ENCODE measurements at regions not wholly inside any gene's neighbourhood (a gene's known extent, or its start where the extent isn't known, plus 50 kb on each side); places are given as distances from the start of the nearest gene placed in this dataset.
A peak's percentile ranks its signal among the peaks of the same experiment; 100 is the strongest.

- no peak for TF ChIP-seq POU2F2 (IDR thresholded peaks at IDR 0.05; ENCODE audit: low read depth, low read length)
- TF ChIP-seq POLR2A (IDR thresholded peaks at IDR 0.05; ENCODE audit: low read depth, low read length) = no peak
- no peak for TF ChIP-seq TAF1 (IDR thresholded peaks at IDR 0.05; ENCODE audit: low read depth, low read length)
- TF ChIP-seq PAX5 (IDR thresholded peaks at IDR 0.05; ENCODE audit: insufficient read depth, low read length, severe bottlenecking) = no peak
- no peak for TF ChIP-seq SPI1 (IDR thresholded peaks at IDR 0.05; ENCODE audit: low read depth, low read length)
- no peak for TF ChIP-seq POLR2AphosphoS5 (IDR thresholded peaks at IDR 0.05; ENCODE audit: low read depth, low read length)
- FAIRE-seq (no peak), DNase-seq (ENCODE audit: insufficient read length, low spot score) (no peak)
Measured at GRCh38 chr11:98107736-98108135, 913.0 kb upstream of the CNTN5 start.

DNA sequence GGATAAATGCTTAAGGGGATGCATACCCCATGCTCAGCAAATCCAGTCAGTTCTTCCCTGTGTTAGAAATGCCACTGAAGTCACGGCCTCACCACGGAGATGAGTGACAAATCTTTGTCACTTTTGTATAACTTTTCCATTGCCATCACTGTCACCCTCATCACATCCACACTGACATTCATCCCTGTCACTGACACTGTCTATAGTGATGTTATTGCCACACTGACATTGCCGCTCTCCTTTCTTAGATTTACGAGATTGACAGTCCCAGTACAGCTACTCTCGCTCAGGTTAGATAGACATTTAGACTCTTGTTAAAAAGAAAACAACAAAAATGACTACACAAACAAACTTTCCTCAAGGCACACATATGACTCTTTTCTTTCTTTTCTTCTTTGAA, 910.7 kb upstream of the CNTN5 start:
- FAIRE-seq (no peak), DNase-seq (ENCODE audit: insufficient read length, low spot score) (no peak)
- no peak for TF ChIP-seq PAX5 (IDR thresholded peaks at IDR 0.05; ENCODE audit: insufficient read depth, low read length, severe bottlenecking)
- TF ChIP-seq POLR2A (IDR thresholded peaks at IDR 0.05; ENCODE audit: low read depth, low read length) = no peak
- no peak for TF ChIP-seq POU2F2 (IDR thresholded peaks at IDR 0.05; ENCODE audit: low read depth, low read length)

DNA sequence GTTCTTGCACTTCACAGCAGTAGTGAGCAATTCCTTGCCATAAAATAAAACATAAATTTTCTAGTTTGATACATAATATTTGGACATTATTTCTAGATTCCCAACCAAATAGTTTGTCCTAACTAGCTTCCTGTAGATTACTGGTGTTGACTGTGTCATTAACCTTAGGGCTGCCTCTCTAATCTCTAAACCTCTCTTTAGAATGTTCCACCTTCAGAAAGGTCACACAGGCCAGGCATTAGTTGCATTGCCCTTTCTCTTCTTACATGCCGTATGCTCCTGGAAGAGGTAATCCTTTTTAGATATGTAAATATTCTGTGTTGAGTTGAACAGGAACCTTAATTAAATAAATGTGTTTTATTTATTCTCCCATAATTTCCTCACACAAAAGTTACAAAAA, 904.9 kb upstream of the CNTN5 start:
- no peak for FAIRE-seq
- no peak for TF ChIP-seq SPI1 (IDR thresholded peaks at IDR 0.05; ENCODE audit: low read depth, low read length)
- DNase-seq (ENCODE audit: insufficient read length, low spot score) = no peak

DNA sequence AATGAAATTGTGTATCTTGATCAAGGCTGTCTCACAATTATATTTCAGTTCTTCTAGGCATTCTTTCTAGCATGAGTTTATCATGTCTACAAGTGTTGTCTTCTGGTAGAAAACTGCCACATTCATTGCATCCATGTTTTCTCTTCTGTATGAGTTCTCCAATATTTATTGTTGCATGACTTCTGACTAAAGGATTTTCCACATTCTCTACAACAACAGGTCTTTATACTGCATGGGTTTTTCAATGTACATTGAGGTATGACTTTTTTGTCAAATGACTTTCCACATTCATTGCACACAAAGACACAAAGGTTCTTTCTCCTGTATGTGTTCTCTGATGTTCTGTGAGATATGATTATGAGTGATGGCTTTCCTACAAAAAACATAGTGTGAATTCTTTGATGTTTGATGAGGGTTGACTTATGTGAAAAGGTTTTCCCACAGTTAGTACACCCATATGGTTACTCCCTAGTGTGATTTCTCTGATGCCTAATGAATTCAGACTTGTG, 890.6 kb upstream of the CNTN5 start:
- DNase-seq (ENCODE audit: insufficient read length, low spot score) (no peak), FAIRE-seq (no peak)
- no peak for TF ChIP-seq PAX5 (IDR thresholded peaks at IDR 0.05; ENCODE audit: insufficient read depth, low read length, severe bottlenecking)
- TF ChIP-seq SPI1 (IDR thresholded peaks at IDR 0.05; ENCODE audit: low read depth, low read length) = no peak
- TF ChIP-seq POU2F2 (IDR thresholded peaks at IDR 0.05; ENCODE audit: low read depth, low read length) = no peak
- TF ChIP-seq POLR2AphosphoS5 (IDR thresholded peaks at IDR 0.05; ENCODE audit: low read depth, low read length) = no peak
- no peak for TF ChIP-seq POLR2A (IDR thresholded peaks at IDR 0.05; ENCODE audit: low read depth, low read length)

DNA sequence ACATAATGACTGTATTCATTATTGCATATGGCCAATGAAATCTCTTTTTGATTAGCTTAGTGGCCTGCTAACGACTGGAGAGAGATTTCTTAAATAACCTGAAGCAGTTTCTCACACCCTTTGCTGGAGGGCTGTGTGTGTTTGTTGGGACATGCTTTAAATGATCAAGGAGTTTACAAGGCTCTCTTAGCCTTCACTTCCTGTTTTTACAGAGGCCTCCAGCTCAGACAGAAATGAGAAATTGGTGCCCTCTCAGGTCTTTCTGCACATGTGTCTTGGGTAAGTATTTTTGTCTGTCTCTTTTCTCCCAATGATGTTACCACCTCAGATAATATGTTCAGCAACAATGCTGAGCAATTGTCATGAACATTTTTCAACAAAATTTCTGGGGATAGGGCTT, 884.4 kb upstream of the CNTN5 start:
- FAIRE-seq (no peak), DNase-seq (ENCODE audit: insufficient read length, low spot score) (no peak)
- TF ChIP-seq SPI1 (IDR thresholded peaks at IDR 0.05; ENCODE audit: low read depth, low read length) (peak; percentile 50), TAF1 (IDR thresholded peaks at IDR 0.05; ENCODE audit: low read depth, low read length) (no peak)

GRCh38 chr11:98137437-98137836, 883.3 kb upstream of the CNTN5 start:
- no peak for DNase-seq (ENCODE audit: insufficient read length, low spot score)
- no peak for FAIRE-seq
- TF ChIP-seq PAX5 (IDR thresholded peaks at IDR 0.05; ENCODE audit: insufficient read depth, low read length, severe bottlenecking) (no peak), POLR2AphosphoS5 (IDR thresholded peaks at IDR 0.05; ENCODE audit: low read depth, low read length) (no peak), SPI1 (IDR thresholded peaks at IDR 0.05; ENCODE audit: low read depth, low read length) (no peak), POU2F2 (IDR thresholded peaks at IDR 0.05; ENCODE audit: low read depth, low read length) (no peak), TAF1 (IDR thresholded peaks at IDR 0.05; ENCODE audit: low read depth, low read length) (no peak), POLR2A (IDR thresholded peaks at IDR 0.05; ENCODE audit: low read depth, low read length) (no peak)

- no peak for DNase-seq (ENCODE audit: insufficient read length, low spot score)
- FAIRE-seq = no peak
- TF ChIP-seq PAX5 (IDR thresholded peaks at IDR 0.05; ENCODE audit: insufficient read depth, low read length, severe bottlenecking) (no peak), POU2F2 (IDR thresholded peaks at IDR 0.05; ENCODE audit: low read depth, low read length) (no peak), POLR2AphosphoS5 (IDR thresholded peaks at IDR 0.05; ENCODE audit: low read depth, low read length) (no peak), POLR2A (IDR thresholded peaks at IDR 0.05; ENCODE audit: low read depth, low read length) (no peak)
Measured at GRCh38 chr11:98143661-98144060, 877.1 kb upstream of the CNTN5 start.

DNA sequence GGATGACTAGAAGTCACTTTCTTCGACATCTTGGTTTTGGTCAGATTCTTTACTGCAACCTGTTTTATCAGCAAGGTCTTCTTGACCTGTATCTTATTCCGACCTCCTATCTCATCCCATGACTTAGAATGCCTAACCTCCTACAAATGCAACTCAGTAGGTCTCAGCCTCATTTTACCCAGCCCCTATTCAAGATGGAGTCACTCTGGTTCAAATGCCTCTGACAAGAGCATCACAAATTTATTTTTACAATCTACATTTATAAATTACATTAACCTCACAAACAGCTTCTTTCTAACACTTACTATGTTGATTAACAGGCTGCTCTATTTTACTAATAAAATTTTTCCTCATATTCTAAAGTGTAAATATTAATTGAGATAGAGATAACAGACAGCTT, 867.0 kb upstream of the CNTN5 start:
- TF ChIP-seq POLR2AphosphoS5 (IDR thresholded peaks at IDR 0.05; ENCODE audit: low read depth, low read length) (no peak), TAF1 (IDR thresholded peaks at IDR 0.05; ENCODE audit: low read depth, low read length) (no peak)
- no peak for DNase-seq (ENCODE audit: insufficient read length, low spot score)
- no peak for FAIRE-seq

GRCh38 chr11:98155696-98156095, 865.1 kb upstream of the CNTN5 start:
- FAIRE-seq (no peak), DNase-seq (ENCODE audit: insufficient read length, low spot score) (no peak)

DNA sequence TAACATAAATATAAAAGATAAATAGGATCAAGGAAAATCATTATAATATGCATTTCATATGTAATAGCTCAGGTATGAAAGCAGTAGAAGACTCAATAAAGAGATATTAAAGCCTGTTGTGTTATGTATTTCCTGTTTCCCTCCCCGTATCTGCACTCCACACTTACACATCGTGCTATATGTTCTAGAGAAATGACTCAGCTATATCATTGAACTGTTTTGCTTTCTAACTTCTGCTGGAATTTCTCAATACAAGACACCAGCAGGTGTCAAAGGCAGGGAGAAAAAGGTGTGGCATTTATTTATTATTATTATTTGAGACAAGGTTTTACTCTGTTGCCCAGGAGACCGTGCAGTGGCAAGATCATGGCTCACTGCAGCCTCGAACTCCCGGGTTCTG, 842.8 kb upstream of the CNTN5 start:
- DNase-seq (ENCODE audit: insufficient read length, low spot score) (no peak), FAIRE-seq (no peak)
- no peak for TF ChIP-seq TAF1 (IDR thresholded peaks at IDR 0.05; ENCODE audit: low read depth, low read length)
- no peak for TF ChIP-seq POLR2A (IDR thresholded peaks at IDR 0.05; ENCODE audit: low read depth, low read length)
- no peak for TF ChIP-seq POLR2AphosphoS5 (IDR thresholded peaks at IDR 0.05; ENCODE audit: low read depth, low read length)
- TF ChIP-seq SPI1 (IDR thresholded peaks at IDR 0.05; ENCODE audit: low read depth, low read length) = no peak
- no peak for TF ChIP-seq POU2F2 (IDR thresholded peaks at IDR 0.05; ENCODE audit: low read depth, low read length)
- TF ChIP-seq PAX5 (IDR thresholded peaks at IDR 0.05; ENCODE audit: insufficient read depth, low read length, severe bottlenecking) = no peak

More at GRCh38 chr11:98155696-98156095, 865.1 kb upstream of the CNTN5 start:
- TF ChIP-seq POU2F2 (IDR thresholded peaks at IDR 0.05; ENCODE audit: low read depth, low read length) (no peak), SPI1 (IDR thresholded peaks at IDR 0.05; ENCODE audit: low read depth, low read length) (no peak), POLR2A (IDR thresholded peaks at IDR 0.05; ENCODE audit: low read depth, low read length) (no peak), TAF1 (IDR thresholded peaks at IDR 0.05; ENCODE audit: low read depth, low read length) (no peak), PAX5 (IDR thresholded peaks at IDR 0.05; ENCODE audit: insufficient read depth, low read length, severe bottlenecking) (no peak), POLR2AphosphoS5 (IDR thresholded peaks at IDR 0.05; ENCODE audit: low read depth, low read length) (no peak)

DNA sequence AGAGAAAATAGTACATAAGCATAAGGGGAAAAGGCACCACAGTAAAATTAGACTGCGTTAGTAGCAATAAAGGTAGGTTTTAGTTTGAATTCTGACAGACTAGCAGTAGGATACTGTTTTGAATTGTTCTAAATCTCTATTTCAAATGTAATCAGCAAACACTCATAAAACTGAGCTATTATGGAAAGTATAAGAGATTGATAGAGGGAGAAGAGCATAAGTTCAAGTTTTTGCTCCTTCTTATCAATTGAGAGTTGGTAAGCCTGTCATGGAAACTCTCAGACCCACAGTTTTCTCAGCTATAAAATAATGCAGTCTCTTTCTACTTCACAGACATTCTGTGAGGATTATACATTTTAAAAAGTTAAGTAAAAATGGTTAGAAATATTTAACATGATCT, 840.2 kb upstream of the CNTN5 start:
- FAIRE-seq (no peak), DNase-seq (ENCODE audit: insufficient read length, low spot score) (no peak)
- no peak for TF ChIP-seq SPI1 (IDR thresholded peaks at IDR 0.05; ENCODE audit: low read depth, low read length)
- no peak for TF ChIP-seq POU2F2 (IDR thresholded peaks at IDR 0.05; ENCODE audit: low read depth, low read length)
- no peak for TF ChIP-seq POLR2A (IDR thresholded peaks at IDR 0.05; ENCODE audit: low read depth, low read length)
- no peak for TF ChIP-seq PAX5 (IDR thresholded peaks at IDR 0.05; ENCODE audit: insufficient read depth, low read length, severe bottlenecking)
- TF ChIP-seq TAF1 (IDR thresholded peaks at IDR 0.05; ENCODE audit: low read depth, low read length) = no peak
- TF ChIP-seq POLR2AphosphoS5 (IDR thresholded peaks at IDR 0.05; ENCODE audit: low read depth, low read length) = no peak

Measured in GM12891 (cell line).